ENCODE measurements at regions not wholly inside any gene's neighbourhood (a gene's known extent, or its start where the extent isn't known, plus 50 kb on each side); places are given as distances from the start of the nearest gene placed in this dataset.

DNA sequence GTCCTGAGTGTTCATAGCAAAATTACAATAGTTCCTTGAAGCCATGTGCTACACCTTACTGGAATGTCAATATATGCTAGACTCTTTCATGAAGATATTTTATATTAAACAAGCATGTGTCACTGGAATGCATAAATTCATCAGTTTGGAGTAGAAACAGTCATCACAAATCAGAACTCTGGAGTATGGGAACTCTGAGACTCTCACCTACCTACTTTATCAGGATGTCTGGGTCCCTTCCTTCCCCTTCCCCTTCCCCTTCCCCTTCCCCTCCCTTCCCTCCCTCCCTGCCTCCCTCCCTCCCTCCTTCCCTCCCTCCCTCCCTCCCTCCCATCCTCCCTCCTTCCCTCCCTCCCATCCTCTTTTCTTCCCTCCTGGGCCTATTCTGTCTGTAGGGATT lies 144.7 kb upstream of the PEX5L start:
- H3K27me3 ChIP-seq: no peaks in the 10 kb centered on the region
- H3K27ac ChIP-seq: no peak overlapping the region
- no peak for ATAC-seq
- TF ChIP-seq, protein P1, sequence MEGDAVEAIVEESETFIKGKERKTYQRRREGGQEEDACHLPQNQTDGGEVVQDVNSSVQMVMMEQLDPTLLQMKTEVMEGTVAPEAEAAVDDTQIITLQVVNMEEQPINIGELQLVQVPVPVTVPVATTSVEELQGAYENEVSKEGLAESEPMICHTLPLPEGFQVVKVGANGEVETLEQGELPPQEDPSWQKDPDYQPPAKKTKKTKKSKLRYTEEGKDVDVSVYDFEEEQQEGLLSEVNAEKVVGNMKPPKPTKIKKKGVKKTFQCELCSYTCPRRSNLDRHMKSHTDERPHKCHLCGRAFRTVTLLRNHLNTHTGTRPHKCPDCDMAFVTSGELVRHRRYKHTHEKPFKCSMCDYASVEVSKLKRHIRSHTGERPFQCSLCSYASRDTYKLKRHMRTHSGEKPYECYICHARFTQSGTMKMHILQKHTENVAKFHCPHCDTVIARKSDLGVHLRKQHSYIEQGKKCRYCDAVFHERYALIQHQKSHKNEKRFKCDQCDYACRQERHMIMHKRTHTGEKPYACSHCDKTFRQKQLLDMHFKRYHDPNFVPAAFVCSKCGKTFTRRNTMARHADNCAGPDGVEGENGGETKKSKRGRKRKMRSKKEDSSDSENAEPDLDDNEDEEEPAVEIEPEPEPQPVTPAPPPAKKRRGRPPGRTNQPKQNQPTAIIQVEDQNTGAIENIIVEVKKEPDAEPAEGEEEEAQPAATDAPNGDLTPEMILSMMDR (IDR thresholded peaks at IDR 0.05): no peak
- TF ChIP-seq POLR2A (IDR thresholded peaks at IDR 0.05): no peak
- H3K36me3 ChIP-seq: no peaks in the 10 kb centered on the region
- no peak overlapping the region for H3K4me3 ChIP-seq
- H3K4me1 ChIP-seq: no peaks in the 10 kb centered on the region
- no peak for DNase-seq
- intact Hi-C loops (cut with DNase I): no loop called here
- no peaks in the 10 kb centered on the region for H3K9me3 ChIP-seq

DNA sequence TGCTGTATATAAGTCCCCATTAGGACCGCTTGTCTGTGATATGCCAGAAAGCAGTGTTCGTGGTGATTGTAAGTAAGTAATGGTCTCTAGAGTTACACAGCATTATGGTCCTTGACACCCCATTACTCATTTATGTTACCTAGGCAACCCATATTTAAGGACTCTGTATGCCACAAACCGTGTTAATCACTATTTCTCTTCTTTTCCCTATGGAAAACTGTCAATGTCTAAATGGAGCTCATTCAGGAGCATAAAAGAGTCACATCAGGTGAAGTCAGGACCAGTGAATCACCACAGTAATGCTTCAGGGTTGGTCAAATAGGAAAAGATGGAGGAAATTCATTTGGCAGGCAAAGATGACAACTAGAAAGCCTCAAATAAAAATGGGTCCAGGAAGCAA lies 146.6 kb upstream of the PEX5L start:
- no peak overlapping the region for H3K4me3 ChIP-seq
- WGBS, 4 donors: 68 to 76% (median 73%) methylated on average over 3 of the region's 3 CpGs
- H3K9me3 ChIP-seq: no peaks in the 10 kb centered on the region
- H3K27ac ChIP-seq: no peak overlapping the region
- no peaks in the 10 kb centered on the region for H3K4me1 ChIP-seq
- no peak for DNase-seq
- TF ChIP-seq, protein P1 (IDR thresholded peaks at IDR 0.05): no peak
- no peak for TF ChIP-seq POLR2A (IDR thresholded peaks at IDR 0.05)
- ATAC-seq: no peak
- no peaks in the 10 kb centered on the region for H3K36me3 ChIP-seq
- intact Hi-C loops (cut with DNase I): no loop called here
- H3K27me3 ChIP-seq: no peaks in the 10 kb centered on the region

DNA sequence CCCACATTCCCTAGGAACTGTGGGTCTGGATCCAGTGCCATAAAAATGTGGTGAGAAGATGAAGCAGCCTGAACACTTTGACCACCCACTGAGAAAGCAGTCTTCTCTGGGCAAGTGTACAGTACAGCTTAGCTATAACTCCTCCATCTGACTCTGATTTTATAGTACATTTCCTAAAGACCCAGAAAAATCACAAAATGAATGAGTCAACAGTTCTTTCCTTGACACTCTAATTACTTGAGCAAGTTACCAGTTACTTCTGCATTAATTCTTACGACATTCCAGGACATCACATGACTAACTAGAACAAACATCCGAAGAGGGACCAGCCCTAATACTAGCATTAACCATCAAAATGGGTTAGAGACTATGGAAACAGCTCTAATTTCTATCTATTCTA lies 148.1 kb upstream of the PEX5L start:
- no peaks in the 10 kb centered on the region for H3K9me3 ChIP-seq
- no peaks in the 10 kb centered on the region for H3K4me1 ChIP-seq
- DNase-seq: no peak
- H3K27ac ChIP-seq: no peak overlapping the region
- 64 to 74% (median 72%) methylated on average over 2 of the region's 2 CpGs for WGBS, 4 donors
- H3K27me3 ChIP-seq: no peaks in the 10 kb centered on the region
- no peak for ATAC-seq
- intact Hi-C loops (cut with DNase I): no loop called here
- H3K4me3 ChIP-seq: no peak overlapping the region
- H3K36me3 ChIP-seq: no peaks in the 10 kb centered on the region
- TF ChIP-seq POLR2A (IDR thresholded peaks at IDR 0.05): no peak
- TF ChIP-seq, protein P1 (IDR thresholded peaks at IDR 0.05): no peak

DNA sequence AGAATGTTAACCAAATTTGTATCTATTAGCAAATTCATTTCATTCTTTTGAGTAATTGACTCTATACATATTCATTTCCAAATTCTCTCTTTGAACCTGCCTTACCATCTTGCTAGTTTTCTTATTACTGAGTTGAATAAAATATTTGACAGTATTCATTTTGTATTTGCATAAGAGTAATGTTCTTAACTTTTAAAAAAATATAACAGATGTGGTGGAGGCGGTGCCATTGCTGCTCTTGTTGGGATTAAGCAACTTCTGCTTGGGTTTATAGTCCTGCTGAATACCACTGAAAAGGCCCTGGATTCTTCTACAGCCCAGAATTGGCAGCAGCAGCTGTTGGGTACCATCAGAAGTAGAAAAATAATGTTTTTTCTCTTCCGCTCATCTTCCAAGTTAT lies 148.9 kb upstream of the PEX5L start:
- WGBS, 4 donors: 84 to 92% (median 87%) methylated on average over 2 of the region's 2 CpGs
- no peak overlapping the region for H3K27ac ChIP-seq
- H3K27me3 ChIP-seq: no peaks in the 10 kb centered on the region
- TF ChIP-seq POLR2A (IDR thresholded peaks at IDR 0.05): no peak
- TF ChIP-seq, protein P1 (IDR thresholded peaks at IDR 0.05): no peak
- H3K36me3 ChIP-seq: no peaks in the 10 kb centered on the region
- ATAC-seq (no peak), DNase-seq (no peak)
- H3K4me3 ChIP-seq: no peak overlapping the region
- intact Hi-C loops (cut with DNase I): no loop called here
- no peaks in the 10 kb centered on the region for H3K9me3 ChIP-seq
- H3K4me1 ChIP-seq: no peaks in the 10 kb centered on the region
